A549 (cell line): ENCODE measurements at regions not wholly inside any gene's neighbourhood (a gene's known extent, or its start where the extent isn't known, plus 50 kb on each side); places are given as distances from the start of the nearest gene placed in this dataset.

Source experiments
- MAZ ChIP-seq: fragments of 150-350 bp; IDR thresholded peaks from 2 replicates; pipeline ENCODE4 v1.6.1; 2014; ENCODE audit warnings: antibody characterized with exemption, low read depth, low read length, borderline replicate concordance
- POLR2AphosphoS2 ChIP-seq: conservative IDR thresholded peaks from 2 replicates; pipeline ENCODE4 v1.6.1; 2012; ENCODE audit warnings: low read length, improper control_type of control experiment, inconsistent platforms
- ZNF302 ChIP-seq: fragments of 250-450 bp; sonication (Bioruptor Pico); IDR thresholded peaks from 2 replicates; pipeline ENCODE4 v1.9.0; 2021; ENCODE audit warnings: inconsistent platforms, mild to moderate bottlenecking, moderate library complexity
- TF ChIP-seq, protein P1 (sequence below): fragments of >200 bp; sonication (Bioruptor Twin); formaldehyde crosslinking; IDR thresholded peaks from 3 replicates; pipeline ENCODE4 v1.5.1; 2016

DNA sequence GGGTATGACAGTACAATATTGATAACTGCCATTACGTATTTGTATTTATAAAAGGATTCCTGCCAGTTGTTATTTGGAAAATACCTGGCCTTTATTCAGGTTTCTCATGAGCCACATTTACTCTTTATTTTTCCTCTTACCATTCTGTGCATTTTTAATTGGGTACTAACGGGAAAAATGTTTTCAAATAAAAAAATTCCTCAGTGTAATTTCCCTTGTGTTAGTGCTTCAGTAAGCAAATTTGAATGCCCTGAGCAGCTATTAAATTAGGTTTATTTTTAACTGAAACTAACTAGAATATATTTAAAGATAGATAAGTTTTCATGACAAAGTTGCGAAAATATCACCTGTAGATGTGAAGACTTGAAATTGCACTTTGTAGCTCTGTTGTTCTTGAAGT is 146.0 kb downstream of the PTCHD4 start:
- TF ChIP-seq, protein P1, sequence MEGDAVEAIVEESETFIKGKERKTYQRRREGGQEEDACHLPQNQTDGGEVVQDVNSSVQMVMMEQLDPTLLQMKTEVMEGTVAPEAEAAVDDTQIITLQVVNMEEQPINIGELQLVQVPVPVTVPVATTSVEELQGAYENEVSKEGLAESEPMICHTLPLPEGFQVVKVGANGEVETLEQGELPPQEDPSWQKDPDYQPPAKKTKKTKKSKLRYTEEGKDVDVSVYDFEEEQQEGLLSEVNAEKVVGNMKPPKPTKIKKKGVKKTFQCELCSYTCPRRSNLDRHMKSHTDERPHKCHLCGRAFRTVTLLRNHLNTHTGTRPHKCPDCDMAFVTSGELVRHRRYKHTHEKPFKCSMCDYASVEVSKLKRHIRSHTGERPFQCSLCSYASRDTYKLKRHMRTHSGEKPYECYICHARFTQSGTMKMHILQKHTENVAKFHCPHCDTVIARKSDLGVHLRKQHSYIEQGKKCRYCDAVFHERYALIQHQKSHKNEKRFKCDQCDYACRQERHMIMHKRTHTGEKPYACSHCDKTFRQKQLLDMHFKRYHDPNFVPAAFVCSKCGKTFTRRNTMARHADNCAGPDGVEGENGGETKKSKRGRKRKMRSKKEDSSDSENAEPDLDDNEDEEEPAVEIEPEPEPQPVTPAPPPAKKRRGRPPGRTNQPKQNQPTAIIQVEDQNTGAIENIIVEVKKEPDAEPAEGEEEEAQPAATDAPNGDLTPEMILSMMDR = no peak
- no peak for TF ChIP-seq MAZ
- TF ChIP-seq ZNF302 (CRISPR knock-in tag) = no peak
- TF ChIP-seq POLR2AphosphoS2 = no peak
